Mesothelial cell of epicardium (in vitro differentiated cells): ENCODE measurements at regions not wholly inside any gene's neighbourhood (a gene's known extent, or its start where the extent isn't known, plus 50 kb on each side); places are given as distances from the start of the nearest gene placed in this dataset.

ENCODE experiments used
- DNase-seq, 2 experiments: peaks; one replicate each; pipeline ENCODE4 v3.0.0; 2021; ENCODE audit warnings: low spot score in 2 of 2; ENCODE audit not compliant: unreplicated experiment in 2 of 2
- H3K27ac Mint-ChIP-seq: 2 replicates; pipeline ENCODE4 v1.8.0; 2021; ENCODE audit warnings: mixed read lengths
- H3K27me3 Mint-ChIP-seq: 2 replicates; pipeline ENCODE4 v1.8.0; 2021; ENCODE audit warnings: low read depth, mixed read lengths
- H3K36me3 Mint-ChIP-seq: 2 replicates; pipeline ENCODE4 v1.8.0; 2021; ENCODE audit warnings: mixed read lengths
- H3K4me1 Mint-ChIP-seq: 2 replicates; pipeline ENCODE4 v1.8.0; 2021; ENCODE audit warnings: mixed read lengths
- H3K4me3 Mint-ChIP-seq: 2 replicates; pipeline ENCODE4 v1.8.0; 2021; ENCODE audit warnings: mild to moderate bottlenecking, moderate library complexity, mixed read lengths
- H3K9me3 Mint-ChIP-seq: 2 replicates; pipeline ENCODE4 v1.8.0; 2021; ENCODE audit warnings: mixed read lengths
- CTCF ChIP-seq: fragments of 200-600 bp; sonication (generic); IDR thresholded peaks from one replicate; pipeline ENCODE4 v1.5.0; 2021; ENCODE audit warnings: antibody characterized with exemption; ENCODE audit not compliant: unreplicated experiment

- Mint-ChIP-seq H3K27ac (no peak overlapping the region), H3K4me3 (no peak overlapping the region), H3K9me3 (peaks cover 28% of the 10 kb centered on the region), H3K36me3 (no peaks in the 10 kb centered on the region), H3K27me3 (no peaks in the 10 kb centered on the region), H3K4me1 (no peaks in the 10 kb centered on the region)
- no peak for DNase-seq
- TF ChIP-seq CTCF = no peak
Measured at GRCh38 chr20:60652615-60653014, 599.4 kb upstream of the CDH4 start.

- no peak overlapping the region for H3K27ac Mint-ChIP-seq
- no peaks in the 10 kb centered on the region for H3K27me3 Mint-ChIP-seq
- no peak overlapping the region for H3K4me3 Mint-ChIP-seq
- no peak for DNase-seq
- H3K4me1 Mint-ChIP-seq = no peaks in the 10 kb centered on the region
- peaks cover 28% of the 10 kb centered on the region for H3K9me3 Mint-ChIP-seq
- no peak for TF ChIP-seq CTCF
- no peaks in the 10 kb centered on the region for H3K36me3 Mint-ChIP-seq
Measured at GRCh38 chr20:60653111-60653845, 598.8 kb upstream of the CDH4 start.

GRCh38 chr20:60658681-60659080 lies 593.4 kb upstream of the CDH4 start:
- Mint-ChIP-seq H3K9me3 (peaks cover 21% of the 10 kb centered on the region), H3K4me3 (no peak overlapping the region), H3K4me1 (no peaks in the 10 kb centered on the region), H3K36me3 (no peaks in the 10 kb centered on the region), H3K27ac (no peak overlapping the region), H3K27me3 (no peaks in the 10 kb centered on the region)
- no peak for TF ChIP-seq CTCF
- no peak for DNase-seq

- Mint-ChIP-seq H3K27ac (no peak overlapping the region), H3K36me3 (no peaks in the 10 kb centered on the region), H3K4me3 (no peak overlapping the region), H3K9me3 (peaks cover 19% of the 10 kb centered on the region), H3K27me3 (no peaks in the 10 kb centered on the region), H3K4me1 (no peaks in the 10 kb centered on the region)
- no peak for TF ChIP-seq CTCF
- no peak for DNase-seq
Measured at GRCh38 chr20:60659240-60659639, 592.8 kb upstream of the CDH4 start.

- DNase-seq = no peak
- H3K27me3 Mint-ChIP-seq = no peaks in the 10 kb centered on the region
- H3K9me3 Mint-ChIP-seq = no peaks in the 10 kb centered on the region
- no peak overlapping the region for H3K27ac Mint-ChIP-seq
- no peak overlapping the region for H3K4me3 Mint-ChIP-seq
- no peaks in the 10 kb centered on the region for H3K4me1 Mint-ChIP-seq
- no peaks in the 10 kb centered on the region for H3K36me3 Mint-ChIP-seq
- no peak for TF ChIP-seq CTCF
Measured at GRCh38 chr20:60662307-60662706, 589.8 kb upstream of the CDH4 start.
